A673 (cell line): ENCODE measurements at regions not wholly inside any gene's neighbourhood (a gene's known extent, or its start where the extent isn't known, plus 50 kb on each side); places are given as distances from the start of the nearest gene placed in this dataset.

Experiments
- EZH2 ChIP-seq: fragments of 200-600 bp; sonication (generic); IDR thresholded peaks from 2 replicates; pipeline ENCODE4 v1.6.1; 2017; ENCODE audit warnings: borderline replicate concordance, low read depth, mild to moderate bottlenecking, mixed read lengths, antibody characterized with exemption, low read length; ENCODE audit not compliant: poor library complexity, severe bottlenecking
- TF ChIP-seq, protein P1 (sequence below): fragments of 300-800, 200-600 bp; sonication (generic); conservative IDR thresholded peaks from 2 replicates; pipeline ENCODE4 v1.5.1; 2017; ENCODE audit warnings: low read depth, mild to moderate bottlenecking, antibody characterized with exemption, low read length, moderate library complexity, mixed read lengths

DNA sequence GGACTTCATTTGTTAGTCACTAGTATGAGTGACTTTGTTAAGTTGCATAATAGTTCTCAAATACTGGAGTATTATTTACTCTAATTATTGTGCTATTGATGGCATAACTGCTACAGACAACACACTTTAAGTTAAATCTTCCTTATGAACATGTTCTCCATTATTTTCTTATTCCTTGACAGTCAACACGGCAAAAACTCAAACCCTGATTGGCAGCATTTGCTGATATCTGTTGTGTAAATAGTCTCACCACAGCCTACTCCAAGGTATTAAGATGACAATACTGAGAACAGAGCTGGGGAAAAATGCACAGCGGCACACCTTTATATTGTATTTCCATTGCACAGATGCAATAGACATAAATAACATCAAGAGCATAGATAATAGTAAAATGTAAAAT lies 568.0 kb upstream of the AADAT start:
- TF ChIP-seq, protein P1, sequence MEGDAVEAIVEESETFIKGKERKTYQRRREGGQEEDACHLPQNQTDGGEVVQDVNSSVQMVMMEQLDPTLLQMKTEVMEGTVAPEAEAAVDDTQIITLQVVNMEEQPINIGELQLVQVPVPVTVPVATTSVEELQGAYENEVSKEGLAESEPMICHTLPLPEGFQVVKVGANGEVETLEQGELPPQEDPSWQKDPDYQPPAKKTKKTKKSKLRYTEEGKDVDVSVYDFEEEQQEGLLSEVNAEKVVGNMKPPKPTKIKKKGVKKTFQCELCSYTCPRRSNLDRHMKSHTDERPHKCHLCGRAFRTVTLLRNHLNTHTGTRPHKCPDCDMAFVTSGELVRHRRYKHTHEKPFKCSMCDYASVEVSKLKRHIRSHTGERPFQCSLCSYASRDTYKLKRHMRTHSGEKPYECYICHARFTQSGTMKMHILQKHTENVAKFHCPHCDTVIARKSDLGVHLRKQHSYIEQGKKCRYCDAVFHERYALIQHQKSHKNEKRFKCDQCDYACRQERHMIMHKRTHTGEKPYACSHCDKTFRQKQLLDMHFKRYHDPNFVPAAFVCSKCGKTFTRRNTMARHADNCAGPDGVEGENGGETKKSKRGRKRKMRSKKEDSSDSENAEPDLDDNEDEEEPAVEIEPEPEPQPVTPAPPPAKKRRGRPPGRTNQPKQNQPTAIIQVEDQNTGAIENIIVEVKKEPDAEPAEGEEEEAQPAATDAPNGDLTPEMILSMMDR, result no peak
- no peak for TF ChIP-seq EZH2
